GM19239 (cell line): ENCODE measurements at regions not wholly inside any gene's neighbourhood (a gene's known extent, or its start where the extent isn't known, plus 50 kb on each side); places are given as distances from the start of the nearest gene placed in this dataset.
"Not testable (repeated sequence)": the region's sequence is repeated elsewhere in the genome, so short reads cannot be mapped to it uniquely, and the experiment has no call there.

Experiments
- DNase-seq: peaks from one replicate; pipeline ENCODE4 v3.0.0; 2011; ENCODE audit warnings: low spot score; ENCODE audit not compliant: insufficient read length
- FAIRE-seq: peaks from 2 replicates; lab custom pipeline; 2011; peaks lifted over from hg19 to GRCh38; lab: Jason Lieb, UNC

DNA sequence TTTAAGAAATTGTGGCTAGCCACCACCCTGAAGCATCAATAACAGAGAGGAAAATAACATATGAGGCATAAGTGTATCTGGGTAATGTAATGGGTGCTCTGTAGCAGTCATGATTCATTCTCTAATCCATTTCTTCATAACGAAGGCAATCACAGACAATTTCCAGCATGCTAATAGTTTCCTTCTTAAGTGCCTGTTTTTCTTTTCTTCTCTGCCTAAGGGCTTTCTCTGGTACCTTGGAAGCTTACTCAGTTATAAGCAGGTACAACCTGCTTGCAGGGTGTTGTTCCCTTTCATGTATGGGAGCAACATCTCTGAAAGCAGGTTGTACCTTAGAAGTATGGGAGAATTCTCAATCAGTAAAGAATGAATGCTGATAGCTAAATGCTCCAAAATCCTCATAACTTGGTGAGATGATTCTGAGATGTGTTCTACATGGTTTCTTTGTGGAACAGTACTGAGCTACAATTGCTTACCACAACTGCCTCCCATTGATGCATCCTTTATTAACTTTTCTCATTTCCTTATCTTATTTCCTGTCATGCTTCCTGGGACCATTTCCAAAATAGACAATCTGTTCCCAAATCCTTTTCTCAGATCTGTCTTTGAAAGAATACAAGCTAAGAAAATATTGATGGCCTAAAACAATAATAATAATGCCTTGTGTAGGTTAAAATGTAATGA, 247.6 kb downstream of the PAPSS1 start:
- FAIRE-seq (no peak), DNase-seq (no peak)

GRCh38 chr4:107470173-107470572, 249.9 kb downstream of the PAPSS1 start:
- DNase-seq (no peak), FAIRE-seq (no peak)

GRCh38 chr4:107468812-107469211, 251.2 kb downstream of the PAPSS1 start:
- DNase-seq (no peak), FAIRE-seq (peak; percentile 53)

DNA sequence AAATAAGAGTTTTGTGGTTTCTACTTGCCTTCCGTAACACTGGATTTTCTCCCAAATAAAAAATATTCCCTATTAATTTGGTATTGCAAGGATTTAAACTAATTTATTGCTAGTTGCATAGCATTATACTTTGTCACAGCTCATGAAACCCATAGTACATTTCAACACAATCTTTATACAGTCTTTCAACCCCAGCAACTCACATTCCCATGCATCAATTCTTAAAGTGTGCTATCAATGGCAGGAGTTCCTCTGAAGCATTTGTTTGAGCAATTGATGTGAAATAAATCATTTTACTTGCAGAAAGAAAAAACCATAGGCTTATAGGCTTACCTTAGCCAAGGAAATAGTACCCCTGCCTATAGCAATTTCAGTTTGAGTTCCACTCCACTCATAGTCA, 251.9 kb downstream of the PAPSS1 start:
- FAIRE-seq (no peak), DNase-seq (no peak)

- no peak for DNase-seq
- no peak for FAIRE-seq
These were observed 252.6 kb downstream of the PAPSS1 start for GRCh38 chr4:107467461-107467860.

GRCh38 chr4:107458194-107458593, 261.8 kb downstream of the PAPSS1 start:
- FAIRE-seq (no peak), DNase-seq (no peak)

DNA sequence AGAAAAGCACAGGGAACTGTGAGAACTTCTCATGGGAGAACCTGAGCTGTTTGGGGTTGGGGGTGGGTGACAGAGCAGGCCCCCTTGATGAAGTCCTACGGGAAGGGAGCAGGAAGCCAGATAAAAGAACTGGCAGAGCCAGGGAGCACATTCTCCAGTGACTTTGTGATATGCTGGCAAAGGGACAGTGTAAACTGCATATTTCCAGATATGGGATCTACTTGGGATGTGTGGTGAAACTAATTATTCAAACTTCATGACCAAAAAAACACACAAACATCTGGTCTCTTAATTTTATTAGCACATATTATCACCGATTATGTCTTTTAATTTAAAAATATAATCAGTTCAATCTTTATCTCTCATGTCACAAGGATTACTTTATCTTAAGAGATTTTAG, 266.0 kb downstream of the PAPSS1 start:
- DNase-seq, result no peak
- no peak for FAIRE-seq

DNA sequence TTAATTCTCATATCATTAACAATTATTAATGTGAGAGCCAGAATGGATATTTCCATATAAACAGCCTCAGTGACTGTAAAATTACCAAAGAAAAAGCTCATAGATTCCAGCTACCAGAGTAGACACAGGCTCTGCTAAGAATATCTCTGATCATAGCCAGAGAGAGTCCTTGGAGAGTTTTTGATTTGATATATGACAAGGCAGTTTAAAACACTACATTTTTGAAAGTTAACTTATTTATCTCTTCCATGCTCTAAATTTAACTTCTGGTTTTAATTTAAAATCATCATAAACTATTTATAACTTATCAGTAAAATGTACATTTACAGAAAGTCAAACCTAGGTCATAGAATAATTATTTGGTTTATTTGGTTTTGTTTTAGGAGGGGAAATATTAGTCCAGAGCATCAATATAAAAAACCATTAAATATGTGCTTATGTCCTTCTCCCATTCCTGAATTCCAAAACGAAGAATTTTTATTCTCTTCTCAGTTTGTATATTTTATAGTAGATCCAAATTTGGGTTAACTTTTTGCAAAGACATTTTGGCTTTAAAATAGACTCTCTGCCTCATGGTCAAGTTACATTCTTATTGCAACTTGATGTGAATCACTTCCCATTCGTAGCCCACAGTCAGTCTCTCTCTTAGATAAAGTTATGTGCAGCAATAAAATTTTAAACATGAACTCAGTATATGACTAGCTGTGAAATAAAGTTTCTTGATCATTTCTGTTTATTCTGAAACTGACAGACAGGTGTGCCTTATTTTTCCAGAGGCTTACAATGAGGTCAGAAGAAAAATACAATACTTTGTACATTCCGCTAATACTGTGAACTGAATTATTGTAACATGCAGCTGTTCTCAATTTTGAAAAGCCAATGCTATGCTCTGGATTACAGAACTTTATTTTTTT, 267.1 kb downstream of the PAPSS1 start:
- no peak for FAIRE-seq

DNA sequence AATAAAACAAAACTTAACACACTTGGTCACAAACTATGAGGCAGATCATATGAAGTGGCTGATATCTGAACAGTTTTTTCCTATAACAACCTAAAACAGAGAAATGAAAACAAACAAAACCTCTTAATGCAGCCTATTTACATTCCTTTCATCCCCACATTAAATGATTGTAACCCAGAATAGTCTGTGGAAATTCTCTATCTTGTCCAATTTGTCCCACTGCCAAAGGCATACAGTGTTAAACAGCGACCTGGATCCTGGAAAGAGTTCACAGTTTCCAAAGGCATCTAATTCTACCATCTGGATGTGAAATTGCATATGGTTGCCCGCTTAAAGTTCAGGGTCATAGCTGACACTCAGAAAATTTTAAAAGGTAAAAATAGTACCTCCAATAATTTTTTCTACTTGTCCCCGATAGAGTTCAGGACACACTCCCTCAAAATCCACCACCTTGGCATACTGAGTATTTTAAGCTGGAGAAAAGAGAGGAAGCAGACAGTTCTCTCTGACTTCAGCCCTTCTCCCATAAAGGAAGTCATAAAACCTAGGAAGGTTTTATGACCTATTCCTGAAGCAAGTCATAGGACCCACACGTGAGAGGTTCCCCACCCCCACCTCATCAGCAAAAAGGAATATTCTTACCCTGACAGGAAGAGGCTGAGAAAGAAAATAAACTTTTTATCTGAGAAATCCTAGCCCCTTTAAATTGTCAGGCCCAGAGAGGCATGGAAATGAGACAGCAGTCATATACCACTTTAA, 270.2 kb downstream of the PAPSS1 start:
- no peak for FAIRE-seq
- no peak for DNase-seq

More for the DNA sequence above, 267.1 kb downstream of the PAPSS1 start:
- no peak for DNase-seq

GRCh38 chr4:107442538-107443111, 277.4 kb downstream of the PAPSS1 start:
- FAIRE-seq, result no peak
- DNase-seq, result no peak

DNA sequence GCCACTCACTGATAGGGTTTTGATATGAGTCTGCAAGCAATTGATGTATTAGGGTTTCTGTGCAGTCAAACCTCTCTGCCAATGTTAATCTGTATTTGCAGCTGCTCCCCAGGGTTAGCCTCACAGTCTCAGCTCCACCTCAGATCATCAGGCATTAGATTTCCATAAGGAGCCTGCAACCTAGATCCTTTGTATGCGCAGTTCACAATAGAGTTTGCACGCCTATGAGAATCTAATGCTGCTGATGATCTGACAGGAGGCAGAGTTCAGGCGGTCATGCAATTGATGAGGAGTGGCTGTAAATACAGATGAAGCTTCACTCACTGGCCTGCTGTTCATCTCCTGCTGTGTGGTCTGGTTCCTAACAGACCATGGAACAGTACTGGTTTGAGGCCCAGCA, 280.6 kb downstream of the PAPSS1 start:
- FAIRE-seq, result no peak
- no peak for DNase-seq

DNA sequence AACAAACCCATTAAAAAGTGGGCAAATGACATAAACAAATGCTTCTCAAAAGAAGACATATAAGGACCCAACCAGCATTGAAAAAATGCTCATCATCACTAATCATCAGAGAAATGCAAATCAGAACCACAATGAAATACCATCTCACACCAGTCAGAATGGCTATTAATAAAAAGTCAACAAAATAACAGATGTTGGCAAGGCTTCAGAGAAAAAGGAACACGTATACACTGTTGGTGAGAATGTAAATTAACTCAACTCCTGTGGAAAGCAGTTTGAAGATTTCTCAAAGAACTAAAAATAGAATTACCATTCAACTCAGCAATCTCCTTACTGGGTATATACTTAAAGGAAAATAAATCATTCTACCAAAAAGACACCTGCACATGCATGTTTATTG, 283.6 kb downstream of the PAPSS1 start:
- DNase-seq, FAIRE-seq: not testable (repeated sequence)

- DNase-seq, result no peak
- no peak for FAIRE-seq
These were observed 287.6 kb downstream of the PAPSS1 start for GRCh38 chr4:107432451-107432850.

DNA sequence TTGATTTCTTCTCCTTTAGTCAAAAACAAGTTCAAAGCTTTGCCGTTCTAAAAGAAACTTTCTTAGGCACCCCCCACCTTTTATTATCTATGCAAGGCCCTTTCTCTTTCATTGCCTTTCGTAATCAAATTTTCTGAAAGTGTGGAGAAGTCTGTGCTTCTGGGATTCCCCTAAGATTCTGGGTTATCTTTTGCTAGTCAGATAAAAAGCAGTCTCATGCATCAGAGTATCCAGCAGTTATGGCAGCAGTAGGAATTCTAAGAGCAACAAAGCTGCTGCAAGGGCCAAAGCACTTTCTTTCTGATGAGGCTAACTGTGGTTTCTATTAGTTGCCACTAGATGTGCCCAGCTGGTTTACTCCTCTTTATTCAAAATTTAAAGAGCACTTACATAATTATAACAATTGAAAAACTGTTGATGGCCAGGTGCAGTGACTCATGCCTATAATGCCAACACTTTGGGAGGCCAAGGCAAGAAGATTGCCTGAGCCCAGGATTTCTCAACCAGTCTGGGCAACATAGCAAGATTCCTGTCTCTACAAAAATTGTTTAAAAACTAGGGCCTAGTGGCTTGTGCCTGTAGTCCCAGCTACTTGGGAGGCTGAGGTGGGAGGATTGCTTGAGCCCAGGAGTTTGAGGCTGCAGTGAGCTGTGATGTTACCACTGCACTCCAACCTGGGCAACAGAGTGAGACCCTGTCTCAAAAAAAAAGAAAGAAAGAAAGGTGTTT, 296.2 kb downstream of the PAPSS1 start:
- no peak for DNase-seq

DNA sequence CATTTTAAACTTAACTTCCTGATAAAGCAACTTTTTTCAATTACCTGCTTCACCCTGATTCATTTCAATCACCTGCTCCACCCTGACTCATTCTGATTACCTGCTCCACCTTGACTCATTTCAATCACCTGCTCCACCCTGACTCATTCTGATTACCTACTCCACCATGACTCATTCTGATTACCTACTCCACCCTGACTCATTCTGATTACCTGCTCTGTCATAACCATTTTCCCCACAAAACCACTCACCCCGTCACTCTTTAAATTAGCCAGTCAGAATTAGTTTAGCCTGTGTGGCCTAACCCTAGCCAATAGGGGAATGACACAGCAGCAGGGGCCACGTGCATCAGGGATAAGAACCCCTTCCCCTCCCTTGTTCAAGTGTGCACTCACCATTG, 300.5 kb downstream of the PAPSS1 start:
- not testable (repeated sequence) for DNase-seq, FAIRE-seq

More for the DNA sequence above, 296.2 kb downstream of the PAPSS1 start:
- no peak for FAIRE-seq

GRCh38 chr4:107419052-107419451, 301.0 kb downstream of the PAPSS1 start:
- no peak for DNase-seq

DNA sequence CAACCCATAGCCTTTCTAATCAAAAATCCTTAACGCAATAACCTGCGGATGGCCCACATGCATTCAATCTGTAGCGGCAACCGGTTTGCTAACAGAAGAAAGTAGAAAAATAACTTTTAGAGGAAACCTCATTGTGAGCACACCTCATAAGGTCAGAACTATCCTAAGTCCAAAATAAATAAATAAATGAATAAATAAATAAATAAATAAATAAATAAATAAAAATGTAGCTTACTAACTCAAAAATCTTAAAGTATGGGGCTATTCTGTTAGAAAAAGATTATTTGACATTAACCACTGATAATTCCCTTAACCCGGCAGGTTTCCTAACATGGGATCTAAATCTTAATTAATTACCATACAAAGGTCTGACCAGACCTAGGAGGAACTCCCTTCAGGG, 304.5 kb downstream of the PAPSS1 start:
- FAIRE-seq, DNase-seq: not testable (repeated sequence)

More at GRCh38 chr4:107419052-107419451, 301.0 kb downstream of the PAPSS1 start:
- no peak for FAIRE-seq

DNA sequence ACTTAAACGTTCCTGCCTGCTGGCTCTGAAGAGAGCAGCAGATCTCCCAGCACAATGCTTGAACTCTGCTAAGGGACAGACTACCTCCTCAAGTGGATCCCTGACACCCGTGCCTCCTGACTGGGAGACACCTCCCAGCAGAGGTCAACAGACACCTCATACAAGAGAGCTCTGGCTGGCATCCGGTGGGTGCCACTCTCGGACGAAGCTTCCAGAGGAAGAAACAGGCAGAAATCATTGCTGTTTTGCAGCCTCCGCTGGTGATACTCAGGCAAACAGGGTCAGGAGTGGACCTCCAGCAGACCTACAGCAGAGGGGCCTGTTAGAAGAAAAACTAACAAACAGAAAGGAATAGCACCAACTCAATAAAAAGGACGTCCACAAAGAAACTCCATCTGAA, 310.2 kb downstream of the PAPSS1 start:
- not testable (repeated sequence) for DNase-seq, FAIRE-seq

- DNase-seq, result no peak
- FAIRE-seq, result no peak
These were observed 311.1 kb downstream of the PAPSS1 start for GRCh38 chr4:107408968-107409367.
